Vagina (tissue), 2 donors: ENCODE measurements at regions not wholly inside any gene's neighbourhood (a gene's known extent, or its start where the extent isn't known, plus 50 kb on each side); places are given as distances from the start of the nearest gene placed in this dataset.

Source experiments
- POLR2A ChIP-seq, 2 donors: fragments of 450-650 bp; IDR thresholded peaks; one replicate each; pipeline ENCODE4 v1.6.1; 2017; ENCODE audit warnings: antibody characterized with exemption in 2 of 2, mild to moderate bottlenecking in 2 of 2, moderate library complexity in 2 of 2
- TF ChIP-seq, protein P1 (sequence below), 3 experiments: fragments of 450-650 bp in 2 of 3; fragments of 200-600 bp in 1 of 3; sonication (generic) in 1 of 3; IDR thresholded peaks; one replicate each; pipeline ENCODE4 v1.5.1; 2017 to 2019; ENCODE audit warnings: antibody characterized with exemption in 3 of 3, mild to moderate bottlenecking in 2 of 3, moderate library complexity in 2 of 3

DNA sequence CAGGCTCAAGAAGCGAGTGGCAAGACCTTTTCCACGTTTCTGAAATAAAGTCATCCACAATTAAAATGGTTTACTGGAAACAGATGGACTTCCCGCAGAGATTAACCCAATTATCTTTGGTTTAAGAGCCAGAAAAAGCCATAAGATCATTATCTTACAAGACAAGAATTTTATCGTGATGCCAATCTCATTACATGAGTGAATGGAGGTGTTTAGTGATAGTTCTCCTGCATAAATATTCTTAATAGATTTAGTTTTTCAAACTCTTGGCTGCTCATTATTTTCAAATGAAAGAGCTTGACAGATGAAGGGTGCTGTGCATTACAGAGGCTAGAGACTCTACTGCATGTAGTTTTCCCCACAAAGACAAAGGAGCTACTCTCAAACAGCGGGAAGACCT lies 1028.4 kb upstream of the PIK3C3 start:
- TF ChIP-seq, protein P1, sequence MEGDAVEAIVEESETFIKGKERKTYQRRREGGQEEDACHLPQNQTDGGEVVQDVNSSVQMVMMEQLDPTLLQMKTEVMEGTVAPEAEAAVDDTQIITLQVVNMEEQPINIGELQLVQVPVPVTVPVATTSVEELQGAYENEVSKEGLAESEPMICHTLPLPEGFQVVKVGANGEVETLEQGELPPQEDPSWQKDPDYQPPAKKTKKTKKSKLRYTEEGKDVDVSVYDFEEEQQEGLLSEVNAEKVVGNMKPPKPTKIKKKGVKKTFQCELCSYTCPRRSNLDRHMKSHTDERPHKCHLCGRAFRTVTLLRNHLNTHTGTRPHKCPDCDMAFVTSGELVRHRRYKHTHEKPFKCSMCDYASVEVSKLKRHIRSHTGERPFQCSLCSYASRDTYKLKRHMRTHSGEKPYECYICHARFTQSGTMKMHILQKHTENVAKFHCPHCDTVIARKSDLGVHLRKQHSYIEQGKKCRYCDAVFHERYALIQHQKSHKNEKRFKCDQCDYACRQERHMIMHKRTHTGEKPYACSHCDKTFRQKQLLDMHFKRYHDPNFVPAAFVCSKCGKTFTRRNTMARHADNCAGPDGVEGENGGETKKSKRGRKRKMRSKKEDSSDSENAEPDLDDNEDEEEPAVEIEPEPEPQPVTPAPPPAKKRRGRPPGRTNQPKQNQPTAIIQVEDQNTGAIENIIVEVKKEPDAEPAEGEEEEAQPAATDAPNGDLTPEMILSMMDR (IDR thresholded peaks at IDR 0.05): no peak
- TF ChIP-seq POLR2A (IDR thresholded peaks at IDR 0.05): no peak
